Stimulated activated effector memory CD8-positive, alpha-beta T cell treated with anti-CD3 and anti-CD28 coated beads, Interleukin-12 subunit alpha, Interleukin-12 subunit beta, amount 100 ng/mL, for 72 hours (primary cell): ENCODE measurements at regions not wholly inside any gene's neighbourhood (a gene's known extent, or its start where the extent isn't known, plus 50 kb on each side); places are given as distances from the start of the nearest gene placed in this dataset.

Experiments
- ATAC-seq: fragments of 150-1000 bp; cut with Tn5 transposase; 2 replicates; pipeline ENCODE4 v1.10.0; 2021
- DNase-seq, 2 donors: peaks; one replicate each; pipeline ENCODE4 v3.0.0; 2021 to 2022; ENCODE audit warnings: low spot score in 2 of 2
- H3K27ac Mint-ChIP-seq: one replicate; pipeline ENCODE4 v1.8.0; 2022; ENCODE audit warnings: mild to moderate bottlenecking, mixed read lengths
- H3K36me3 Mint-ChIP-seq: one replicate; pipeline ENCODE4 v1.8.0; 2022; ENCODE audit warnings: mild to moderate bottlenecking, mixed read lengths
- H3K4me1 Mint-ChIP-seq: one replicate; pipeline ENCODE4 v1.8.0; 2022; ENCODE audit warnings: mixed read lengths
- H3K4me3 Mint-ChIP-seq: one replicate; pipeline ENCODE4 v1.8.0; 2022; ENCODE audit warnings: mild to moderate bottlenecking, mixed read lengths
- H3K9me3 Mint-ChIP-seq: one replicate; pipeline ENCODE4 v1.8.0; 2022; ENCODE audit warnings: mixed read lengths

- Mint-ChIP-seq H3K27ac (no peak overlapping the region), H3K36me3 (no peaks in the 10 kb centered on the region), H3K4me3 (no peak overlapping the region), H3K4me1 (no peaks in the 10 kb centered on the region), H3K9me3 (peaks cover 9% of the 10 kb centered on the region)
- DNase-seq (no peak), ATAC-seq (no peak)
Measured at GRCh38 chr11:29712616-29713015, 304.2 kb downstream of the KCNA4 start.

- Mint-ChIP-seq H3K27ac (no peak overlapping the region), H3K9me3 (peaks cover 12% of the 10 kb centered on the region), H3K4me1 (no peaks in the 10 kb centered on the region), H3K4me3 (no peak overlapping the region), H3K36me3 (no peaks in the 10 kb centered on the region)
- DNase-seq (no peak), ATAC-seq (no peak)
Measured at GRCh38 chr11:29707924-29708323, 308.9 kb downstream of the KCNA4 start.

GRCh38 chr11:29685361-29685760 is 331.5 kb downstream of the KCNA4 start:
- Mint-ChIP-seq H3K4me1 (no peaks in the 10 kb centered on the region), H3K36me3 (no peaks in the 10 kb centered on the region), H3K9me3 (peaks cover 13% of the 10 kb centered on the region), H3K27ac (no peak overlapping the region), H3K4me3 (no peak overlapping the region)
- DNase-seq (no peak), ATAC-seq (no peak)

- DNase-seq (no peak), ATAC-seq (no peak)
- Mint-ChIP-seq H3K27ac (no peak overlapping the region), H3K36me3 (no peaks in the 10 kb centered on the region), H3K4me3 (no peak overlapping the region), H3K9me3 (peaks cover 9% of the 10 kb centered on the region), H3K4me1 (no peaks in the 10 kb centered on the region)
Measured at GRCh38 chr11:29682856-29683255, 334.0 kb downstream of the KCNA4 start.

- Mint-ChIP-seq H3K4me1 (no peaks in the 10 kb centered on the region), H3K4me3 (no peak overlapping the region), H3K27ac (no peak overlapping the region), H3K36me3 (no peaks in the 10 kb centered on the region), H3K9me3 (peaks cover 9% of the 10 kb centered on the region)
- ATAC-seq = no peak
- no peak for DNase-seq
Measured at GRCh38 chr11:29679996-29680395, 336.8 kb downstream of the KCNA4 start.

GRCh38 chr11:29676993-29677392 is 339.8 kb downstream of the KCNA4 start:
- no peak for DNase-seq
- no peak for ATAC-seq
- no peak overlapping the region for H3K4me3 Mint-ChIP-seq
- no peaks in the 10 kb centered on the region for H3K36me3 Mint-ChIP-seq
- no peaks in the 10 kb centered on the region for H3K4me1 Mint-ChIP-seq
- H3K27ac Mint-ChIP-seq = no peak overlapping the region
- peaks cover 9% of the 10 kb centered on the region for H3K9me3 Mint-ChIP-seq

GRCh38 chr11:29669310-29669709 is 347.5 kb downstream of the KCNA4 start:
- ATAC-seq (no peak), DNase-seq (no peak)
- Mint-ChIP-seq H3K4me3 (no peak overlapping the region), H3K27ac (no peak overlapping the region), H3K36me3 (no peaks in the 10 kb centered on the region), H3K9me3 (peaks cover 18% of the 10 kb centered on the region), H3K4me1 (no peaks in the 10 kb centered on the region)

GRCh38 chr11:29657709-29658108 is 359.1 kb downstream of the KCNA4 start:
- H3K4me1 Mint-ChIP-seq = no peaks in the 10 kb centered on the region
- ATAC-seq (no peak), DNase-seq (no peak)
- no peak overlapping the region for H3K4me3 Mint-ChIP-seq
- H3K9me3 Mint-ChIP-seq = peaks cover 11% of the 10 kb centered on the region
- H3K36me3 Mint-ChIP-seq = no peaks in the 10 kb centered on the region
- H3K27ac Mint-ChIP-seq = no peak overlapping the region

GRCh38 chr11:29656597-29656996 is 360.2 kb downstream of the KCNA4 start:
- Mint-ChIP-seq H3K4me1 (no peaks in the 10 kb centered on the region), H3K27ac (no peak overlapping the region), H3K36me3 (no peaks in the 10 kb centered on the region), H3K4me3 (no peak overlapping the region), H3K9me3 (peaks cover 3% of the 10 kb centered on the region)
- no peak for DNase-seq
- ATAC-seq = no peak

- ATAC-seq = no peak
- peaks cover 7% of the 10 kb centered on the region for H3K9me3 Mint-ChIP-seq
- no peak overlapping the region for H3K27ac Mint-ChIP-seq
- H3K4me1 Mint-ChIP-seq = no peaks in the 10 kb centered on the region
- no peak overlapping the region for H3K4me3 Mint-ChIP-seq
- no peaks in the 10 kb centered on the region for H3K36me3 Mint-ChIP-seq
- DNase-seq = no peak
Measured at GRCh38 chr11:29645373-29645772, 371.5 kb downstream of the KCNA4 start.

GRCh38 chr11:29641201-29641600 is 375.6 kb downstream of the KCNA4 start:
- Mint-ChIP-seq H3K4me1 (no peaks in the 10 kb centered on the region), H3K4me3 (no peak overlapping the region), H3K27ac (no peak overlapping the region), H3K36me3 (no peaks in the 10 kb centered on the region), H3K9me3 (peaks cover 8% of the 10 kb centered on the region)
- no peak for DNase-seq
- no peak for ATAC-seq

- H3K27ac Mint-ChIP-seq = no peak overlapping the region
- ATAC-seq (no peak), DNase-seq (no peak)
- H3K36me3 Mint-ChIP-seq = no peaks in the 10 kb centered on the region
- H3K4me1 Mint-ChIP-seq = no peaks in the 10 kb centered on the region
- H3K4me3 Mint-ChIP-seq = no peak overlapping the region
- H3K9me3 Mint-ChIP-seq = peaks cover 19% of the 10 kb centered on the region
Measured at GRCh38 chr11:29634744-29635143, 382.1 kb downstream of the KCNA4 start.

GRCh38 chr11:29634244-29634643 is 382.6 kb downstream of the KCNA4 start:
- Mint-ChIP-seq H3K36me3 (no peaks in the 10 kb centered on the region), H3K4me3 (no peak overlapping the region), H3K27ac (no peak overlapping the region), H3K4me1 (no peaks in the 10 kb centered on the region), H3K9me3 (peaks cover 20% of the 10 kb centered on the region)
- ATAC-seq (no peak), DNase-seq (no peak)

GRCh38 chr11:29629286-29629685 is 387.5 kb downstream of the KCNA4 start:
- no peak overlapping the region for H3K27ac Mint-ChIP-seq
- H3K36me3 Mint-ChIP-seq = no peaks in the 10 kb centered on the region
- no peak for ATAC-seq
- no peak overlapping the region for H3K4me3 Mint-ChIP-seq
- DNase-seq = no peak
- H3K4me1 Mint-ChIP-seq = no peaks in the 10 kb centered on the region
- peaks cover 11% of the 10 kb centered on the region for H3K9me3 Mint-ChIP-seq

- no peak for ATAC-seq
- no peaks in the 10 kb centered on the region for H3K36me3 Mint-ChIP-seq
- H3K4me1 Mint-ChIP-seq = no peaks in the 10 kb centered on the region
- peaks cover 15% of the 10 kb centered on the region for H3K9me3 Mint-ChIP-seq
- DNase-seq = no peak
- H3K4me3 Mint-ChIP-seq = no peak overlapping the region
- H3K27ac Mint-ChIP-seq = no peak overlapping the region
Measured at GRCh38 chr11:29628609-29629008, 388.2 kb downstream of the KCNA4 start.

- Mint-ChIP-seq H3K27ac (no peak overlapping the region), H3K4me1 (no peaks in the 10 kb centered on the region), H3K36me3 (no peaks in the 10 kb centered on the region), H3K9me3 (peaks cover 16% of the 10 kb centered on the region), H3K4me3 (no peak overlapping the region)
- DNase-seq (no peak), ATAC-seq (no peak)
Measured at GRCh38 chr11:29627541-29627940, 389.3 kb downstream of the KCNA4 start.

GRCh38 chr11:29623144-29623722 is 393.6 kb downstream of the KCNA4 start:
- H3K4me1 Mint-ChIP-seq = no peaks in the 10 kb centered on the region
- H3K27ac Mint-ChIP-seq = no peak overlapping the region
- ATAC-seq (no peak), DNase-seq (no peak)
- H3K4me3 Mint-ChIP-seq = no peak overlapping the region
- peaks cover 7% of the 10 kb centered on the region for H3K9me3 Mint-ChIP-seq
- no peaks in the 10 kb centered on the region for H3K36me3 Mint-ChIP-seq
